Suprapubic skin (tissue), 4 donors: ENCODE measurements at regions not wholly inside any gene's neighbourhood (a gene's known extent, or its start where the extent isn't known, plus 50 kb on each side); places are given as distances from the start of the nearest gene placed in this dataset.

Experiments used
- CTCF ChIP-seq, 2 donors: fragments of 200-600 bp in 1 of 2; fragments of 450-650 bp in 1 of 2; sonication (generic) in 1 of 2; IDR thresholded peaks; one replicate each; pipeline ENCODE4 v1.5.1; 2016 to 2019; ENCODE audit warnings: antibody characterized with exemption in 2 of 2, mild to moderate bottlenecking in 1 of 2, moderate library complexity in 1 of 2
- EP300 ChIP-seq: sonication (generic); formaldehyde crosslinking; IDR thresholded peaks from one replicate; pipeline ENCODE4 v1.6.1; 2017; ENCODE audit warnings: antibody characterized with exemption
- POLR2AphosphoS5 ChIP-seq, 3 donors: sonication (generic); formaldehyde crosslinking; IDR thresholded peaks; one replicate each; pipeline ENCODE4 v1.6.1; 2017; ENCODE audit warnings: antibody characterized with exemption in 3 of 3

- TF ChIP-seq CTCF (IDR thresholded peaks at IDR 0.05) (no peak), POLR2AphosphoS5 (IDR thresholded peaks at IDR 0.05) (no peak), EP300 (no peak)
Observed at GRCh38 chr18:34077599-34077998, 147.1 kb downstream of the NOL4 start.
